ENCODE measurements at regions not wholly inside any gene's neighbourhood (a gene's known extent, or its start where the extent isn't known, plus 50 kb on each side); places are given as distances from the start of the nearest gene placed in this dataset.
"Not testable (repeated sequence)": the region's sequence is repeated elsewhere in the genome, so short reads cannot be mapped to it uniquely, and the experiment has no call there.

GRCh38 chrX:84858771-84859170 is 144.9 kb upstream of the APOOL start:
- not testable (repeated sequence) for DNase-seq (ENCODE audit: low read depth in 2 of 3, low spot score in 1 of 3)

DNA sequence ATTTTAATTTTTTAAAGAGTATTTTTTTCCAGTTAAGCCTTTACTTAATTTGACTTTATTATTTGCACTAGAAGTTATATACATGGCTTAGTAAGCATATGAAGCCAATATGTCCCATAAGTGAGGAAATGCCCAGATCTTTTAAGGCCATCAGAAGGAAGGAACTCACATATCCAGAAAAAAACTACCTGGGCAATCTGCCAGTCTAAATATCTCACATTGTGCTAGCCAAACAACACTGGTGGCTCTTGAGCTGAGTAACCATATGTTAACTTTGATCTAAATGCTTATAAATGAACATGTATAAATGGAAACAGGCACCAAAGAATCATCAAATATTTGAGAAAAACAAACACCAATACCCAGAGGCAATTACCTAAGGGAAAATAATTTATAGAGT is 138.6 kb upstream of the APOOL start:
- DNase-seq (ENCODE audit: low read depth in 2 of 3, low spot score in 1 of 3) = no peak

- not testable (repeated sequence) for DNase-seq (ENCODE audit: low read depth in 2 of 3, low spot score in 1 of 3)
These were observed 133.4 kb upstream of the APOOL start for GRCh38 chrX:84870281-84870680.

GRCh38 chrX:84872160-84872771 is 131.4 kb upstream of the APOOL start:
- DNase-seq (ENCODE audit: low read depth in 2 of 3, low spot score in 1 of 3) = not testable (repeated sequence)

DNA sequence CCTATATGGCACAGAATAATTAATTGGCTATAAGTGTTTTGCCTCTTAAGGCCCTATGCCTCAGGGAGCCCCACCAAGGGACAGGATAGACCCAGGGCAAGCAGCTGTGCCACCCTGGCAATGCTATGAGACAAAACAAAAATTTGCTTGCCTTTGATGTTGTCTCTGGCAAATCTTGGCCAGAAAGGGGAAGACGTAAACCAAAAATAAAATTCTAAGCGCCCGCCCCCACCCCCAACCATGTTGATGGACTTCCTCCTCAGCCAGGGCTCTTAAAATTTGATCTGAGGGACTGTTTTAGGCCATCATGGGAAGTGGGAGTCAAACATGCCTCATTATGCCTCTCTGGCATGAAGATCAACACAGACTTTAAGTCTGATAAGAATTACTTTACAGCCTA is 130.5 kb upstream of the APOOL start:
- DNase-seq (ENCODE audit: low read depth in 2 of 3, low spot score in 1 of 3) = no peak

- DNase-seq (ENCODE audit: low read depth in 2 of 3, low spot score in 1 of 3) = no peak
These were observed 126.8 kb upstream of the APOOL start for GRCh38 chrX:84876876-84877275.

DNA sequence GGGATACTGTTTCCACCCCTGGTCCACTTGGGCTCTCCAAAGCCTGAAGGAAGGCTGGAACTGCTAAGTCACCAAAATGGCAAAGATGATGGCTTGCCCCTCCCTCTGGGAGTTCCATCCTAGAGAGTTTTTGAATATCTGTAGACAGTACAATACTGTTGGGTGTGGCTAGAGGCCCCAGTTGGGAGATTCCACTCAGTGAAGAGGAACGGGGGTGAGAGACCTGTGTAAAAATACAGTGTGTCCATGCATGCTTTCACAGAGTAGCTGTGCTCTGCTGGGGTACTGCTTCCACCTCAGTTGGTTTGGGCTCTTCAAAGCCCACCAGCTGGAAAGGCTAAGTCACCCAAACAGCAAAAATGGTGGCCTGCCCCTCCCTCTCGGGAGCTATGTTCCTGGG is 109.8 kb upstream of the APOOL start:
- DNase-seq (ENCODE audit: low read depth in 2 of 3, low spot score in 1 of 3) = no peak

- DNase-seq (ENCODE audit: low read depth in 2 of 3, low spot score in 1 of 3) = no peak
These were observed 96.2 kb upstream of the APOOL start for GRCh38 chrX:84907324-84907968.

- DNase-seq (ENCODE audit: low read depth in 2 of 3, low spot score in 1 of 3) = no peak
These were observed 94.5 kb upstream of the APOOL start for GRCh38 chrX:84909151-84909550.

- no peak for DNase-seq (ENCODE audit: low read depth in 2 of 3, low spot score in 1 of 3)
These were observed 79.1 kb upstream of the APOOL start for GRCh38 chrX:84924624-84925023.

DNA sequence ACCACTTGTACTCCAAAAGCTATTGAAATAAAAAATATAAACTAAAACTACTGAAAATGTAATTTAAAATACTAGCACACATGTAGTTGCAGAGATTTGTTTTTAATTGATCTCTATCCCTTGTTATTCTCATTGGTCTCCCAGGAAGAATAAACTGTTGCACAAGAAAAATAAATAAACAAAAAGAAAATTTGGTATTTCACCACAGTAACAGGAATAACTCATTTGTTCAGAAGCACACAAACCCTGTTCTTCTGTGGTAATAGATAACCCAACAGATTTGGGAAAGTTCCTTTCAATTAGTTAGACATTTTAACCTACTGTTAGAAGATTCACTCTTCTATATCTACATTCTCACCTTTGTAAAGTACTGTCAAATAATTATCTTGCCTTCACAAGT is 70.9 kb upstream of the APOOL start:
- DNase-seq (ENCODE audit: low read depth in 2 of 3, low spot score in 1 of 3) = no peak

GRCh38 chrX:84933956-84934556 is 69.6 kb upstream of the APOOL start:
- no peak for DNase-seq (ENCODE audit: low read depth in 2 of 3, low spot score in 1 of 3)
